Posterior vena cava (tissue), 2 donors: ENCODE measurements at regions not wholly inside any gene's neighbourhood (a gene's known extent, or its start where the extent isn't known, plus 50 kb on each side); places are given as distances from the start of the nearest gene placed in this dataset.
"Not testable (repeated sequence)": the region's sequence is repeated elsewhere in the genome, so short reads cannot be mapped to it uniquely, and the experiment has no call there.

Experiments used
- DNase-seq: peaks from one replicate; pipeline ENCODE4 v3.0.0-alpha.2; 2020; ENCODE audit warnings: low spot score
- intact Hi-C, 2 donors: fragments of 100-400 bp; cut with DNase I; formaldehyde crosslinking; loops; one replicate each; pipeline versions ENCODE4 v1.14.1 to v1.14.2; 2022 to 2023
- donor health status: DM: yes; HTN: yes; CAD: no.
- donor health status: DM: yes; HTN: yes; CAD: no.

GRCh38 chr13:39928261-39928660 lies 272.8 kb downstream of the COG6 start:
- intact Hi-C loops, result no loop called here
- no peak for DNase-seq

GRCh38 chr13:39929583-39929982 lies 274.1 kb downstream of the COG6 start:
- DNase-seq, result no peak

GRCh38 chr13:39930060-39930459 lies 274.6 kb downstream of the COG6 start:
- DNase-seq, result no peak
- intact Hi-C loops, result no loop called here

More at GRCh38 chr13:39929583-39929982, 274.1 kb downstream of the COG6 start:
- intact Hi-C loops, result no loop called here

GRCh38 chr13:39930544-39931444 lies 275.3 kb downstream of the COG6 start:
- intact Hi-C loops, result no loop called here
- DNase-seq, result no peak

GRCh38 chr13:39931505-39931904 lies 276.0 kb downstream of the COG6 start:
- no peak for DNase-seq
- intact Hi-C loops, result no loop called here

GRCh38 chr13:39932514-39932913 lies 277.1 kb downstream of the COG6 start:
- intact Hi-C loops, DNase-seq: not testable (repeated sequence)

- intact Hi-C loops, result no loop called here
Observed at GRCh38 chr13:39935155-39935554, 279.7 kb downstream of the COG6 start.

GRCh38 chr13:39938596-39938995 lies 283.1 kb downstream of the COG6 start:
- intact Hi-C loops, result no loop called here
- no peak for DNase-seq

More at GRCh38 chr13:39935155-39935554, 279.7 kb downstream of the COG6 start:
- DNase-seq, result no peak

GRCh38 chr13:39941236-39941635 lies 285.8 kb downstream of the COG6 start:
- DNase-seq, result no peak
- intact Hi-C loops, result loop anchor here (10.0 kb wide), 1 partner anchor 744 kb away; no protein-coding TSS in a partner anchor

- intact Hi-C loops, result loop anchor here (10.0 kb wide), 1 partner anchor 743 kb away; no protein-coding TSS in a partner anchor
- no peak for DNase-seq
Observed at GRCh38 chr13:39941911-39942551, 286.6 kb downstream of the COG6 start.

GRCh38 chr13:39942552-39943273 lies 287.3 kb downstream of the COG6 start:
- intact Hi-C loops, result loop anchor here (10.0 kb wide), 1 partner anchor 742 kb away; no protein-coding TSS in a partner anchor
- DNase-seq, result peak; percentile 86

GRCh38 chr13:39943711-39944110 lies 288.2 kb downstream of the COG6 start:
- intact Hi-C loops, result loop anchor here (10.0 kb wide), 1 partner anchor 741 kb away; no protein-coding TSS in a partner anchor
- no peak for DNase-seq

- intact Hi-C loops, result loop anchor here (10.0 kb wide), 1 partner anchor 740 kb away; no protein-coding TSS in a partner anchor
- DNase-seq, result no peak
Observed at GRCh38 chr13:39945226-39945625, 289.8 kb downstream of the COG6 start.

GRCh38 chr13:39946769-39947168 lies 291.3 kb downstream of the COG6 start:
- DNase-seq, result no peak
- intact Hi-C loops, result loop anchor here (10.0 kb wide), 1 partner anchor 738 kb away; no protein-coding TSS in a partner anchor

GRCh38 chr13:39951301-39951700 lies 295.8 kb downstream of the COG6 start:
- intact Hi-C loops, result no loop called here
- DNase-seq, result no peak

GRCh38 chr13:39952249-39953233 lies 297.1 kb downstream of the COG6 start:
- intact Hi-C loops, result no loop called here
- no peak for DNase-seq

GRCh38 chr13:39954476-39954875 lies 299.0 kb downstream of the COG6 start:
- intact Hi-C loops, result no loop called here
- DNase-seq, result no peak

GRCh38 chr13:39955560-39955959 lies 300.1 kb downstream of the COG6 start:
- DNase-seq, result no peak
- intact Hi-C loops, result no loop called here
